Caco-2 (cell line): ENCODE measurements at regions not wholly inside any gene's neighbourhood (a gene's known extent, or its start where the extent isn't known, plus 50 kb on each side); places are given as distances from the start of the nearest gene placed in this dataset.

Experiments
- BruUV-seq: library from RNA; stranded (reverse); fragments of 400-500 nt; replicated peaks from 2 replicates; lab custom pipeline; 2021; lab: Mats Ljungman, UMichigan
- CTCF ChIA-PET: fragments of 300-600 bp; sonication (Branson Sonifier 250); formaldehyde crosslinking; loops from one replicate; lab custom pipeline; 2022; ENCODE audit warnings: antibody characterized with exemption; lab: Charles Lee
- POLR2A ChIA-PET: fragments of 300-600 bp; sonication (Branson Sonifier 250); formaldehyde crosslinking; loops from one replicate; lab custom pipeline; 2022; ENCODE audit warnings: antibody characterized with exemption; lab: Charles Lee
- DNase-seq, 2 experiments: peaks; one replicate each; pipeline versions ENCODE4 v3.0.0 to v3.0.0-alpha.2; 2020 to 2022
- H3K27me3 ChIP-seq: replicated peaks from 2 replicates; pipeline ENCODE4 v1.6.0; 2011; ENCODE audit warnings: low read length; ENCODE audit not compliant: control insufficient read depth, insufficient read depth
- H3K36me3 ChIP-seq: 2 replicates; pipeline ENCODE4 v1.5.1; 2011; ENCODE audit warnings: low read length; ENCODE audit not compliant: control insufficient read depth, insufficient read depth
- H3K4me1 ChIP-seq: fragments of 250-450 bp; sonication (Bioruptor Pico); 2 replicates; pipeline ENCODE4 v1.5.1; 2020; ENCODE audit warnings: mild to moderate bottlenecking
- H3K4me3 ChIP-seq: 2 replicates; pipeline ENCODE4 v1.5.1; 2011; ENCODE audit warnings: low read depth, mild to moderate bottlenecking, control low read depth, low read length
- H3K9me3 ChIP-seq: fragments of 250-450 bp; sonication (Bioruptor Pico); 2 replicates; pipeline ENCODE4 v1.5.1; 2020; ENCODE audit warnings: mild to moderate bottlenecking, moderate library complexity
- H3K27ac Mint-ChIP-seq: one replicate; pipeline ENCODE4 v1.8.0; 2022; ENCODE audit warnings: mixed read lengths; ENCODE audit not compliant: unreplicated experiment
- H3K27me3 Mint-ChIP-seq: one replicate; pipeline ENCODE4 v1.8.0; 2022; ENCODE audit warnings: mixed read lengths; ENCODE audit not compliant: insufficient read depth, unreplicated experiment
- H3K36me3 Mint-ChIP-seq: one replicate; pipeline ENCODE4 v1.8.0; 2022; ENCODE audit warnings: mild to moderate bottlenecking, mixed read lengths; ENCODE audit not compliant: insufficient read depth, unreplicated experiment
- H3K4me1 Mint-ChIP-seq: one replicate; pipeline ENCODE4 v1.8.0; 2022; ENCODE audit warnings: low read depth, mixed read lengths; ENCODE audit not compliant: unreplicated experiment
- H3K4me3 Mint-ChIP-seq: one replicate; pipeline ENCODE4 v1.8.0; 2022; ENCODE audit warnings: mild to moderate bottlenecking, moderate library complexity, mixed read lengths; ENCODE audit not compliant: unreplicated experiment
- H3K9me3 Mint-ChIP-seq: one replicate; pipeline ENCODE4 v1.8.0; 2022; ENCODE audit warnings: mixed read lengths; ENCODE audit not compliant: unreplicated experiment
- CTCF ChIP-seq, 2 experiments: fragments of 200-600 bp in 1 of 2; IDR thresholded peaks; 1 replicate in 1 of 2; 2 replicates in 1 of 2; pipeline versions ENCODE4 v1.5.1 to v1.8.0; 2011 to 2022; ENCODE audit warnings: antibody characterized with exemption in 1 of 2, control low read depth in 1 of 2, inconsistent platforms in 1 of 2, low read depth in 1 of 2, low read length in 1 of 2, mild to moderate bottlenecking in 1 of 2, moderate library complexity in 1 of 2; ENCODE audit not compliant: insufficient read depth in 1 of 2, severe bottlenecking in 1 of 2, unreplicated experiment in 1 of 2
- intact Hi-C: fragments of 100-400 bp; cut with micrococcal nuclease; formaldehyde crosslinking; loops from one replicate; pipeline ENCODE4 v1.10.0; 2022; ENCODE audit not compliant: unreplicated experiment

GRCh38 chr2:43097644-43098408, 128.6 kb downstream of the ZFP36L2 start:
- no peak for DNase-seq
- no peak for TF ChIP-seq CTCF (IDR thresholded peaks at IDR 0.05; ENCODE audit: insufficient read depth in 1 of 2, low read depth in 1 of 2, low read length in 1 of 2, severe bottlenecking in 1 of 2, unreplicated experiment in 1 of 2)
- Histone ChIP-seq H3K9me3 (peaks cover 6% of the 10 kb centered on the region), H3K4me1 (peaks cover under 1% of the 10 kb centered on the region; the same call in 1 of the 2 replicates), H3K4me3 (no peak overlapping the region), H3K27me3 (no peaks in the 10 kb centered on the region), H3K36me3 (no peaks in the 10 kb centered on the region)
- POLR2A ChIA-PET: no interaction called here
- intact Hi-C loops: no loop called here
- H3K9me3 Mint-ChIP-seq: peaks cover 34% of the 10 kb centered on the region
- no peak overlapping the region for H3K4me3 Mint-ChIP-seq
- no peaks in the 10 kb centered on the region for H3K4me1 Mint-ChIP-seq
- H3K36me3 Mint-ChIP-seq: peaks cover 12% of the 10 kb centered on the region
- H3K27me3 Mint-ChIP-seq: no peaks in the 10 kb centered on the region
- no TSS peak for BruUV-seq
- CTCF ChIA-PET: interaction anchor here (0.5 to 0.8 kb wide), 4 partner anchors 9 to 433 kb away, joined by 3 to 4 read pairs (median 4); no protein-coding TSS in a partner anchor
- no peak overlapping the region for H3K27ac Mint-ChIP-seq

GRCh38 chr2:43095533-43096295, 130.7 kb downstream of the ZFP36L2 start:
- no peak for TF ChIP-seq CTCF (IDR thresholded peaks at IDR 0.05; ENCODE audit: insufficient read depth in 1 of 2, low read depth in 1 of 2, low read length in 1 of 2, severe bottlenecking in 1 of 2, unreplicated experiment in 1 of 2)

GRCh38 chr2:43092520-43093179, 133.8 kb downstream of the ZFP36L2 start:
- CTCF ChIA-PET: interaction anchor here (0.5 kb wide), 1 partner anchor 14 kb away, joined by 3 read pairs; no protein-coding TSS in a partner anchor
- TF ChIP-seq CTCF (IDR thresholded peaks at IDR 0.05; ENCODE audit: insufficient read depth in 1 of 2, low read depth in 1 of 2, low read length in 1 of 2, severe bottlenecking in 1 of 2, unreplicated experiment in 1 of 2): no peak
- Histone ChIP-seq H3K4me3 (no peak overlapping the region), H3K4me1 (peaks cover 28% of the 10 kb centered on the region), H3K36me3 (no peaks in the 10 kb centered on the region), H3K27me3 (no peaks in the 10 kb centered on the region), H3K9me3 (peaks cover 17% of the 10 kb centered on the region)
- peak overlapping the region; percentile 33 for H3K27ac Mint-ChIP-seq
- H3K27me3 Mint-ChIP-seq: no peaks in the 10 kb centered on the region
- no peak overlapping the region for H3K4me3 Mint-ChIP-seq
- H3K36me3 Mint-ChIP-seq: peaks cover 16% of the 10 kb centered on the region
- POLR2A ChIA-PET: no interaction called here
- intact Hi-C loops: no loop called here
- peaks cover 34% of the 10 kb centered on the region for H3K9me3 Mint-ChIP-seq
- no peak for DNase-seq
- peaks cover 15% of the 10 kb centered on the region for H3K4me1 Mint-ChIP-seq
- no TSS peak for BruUV-seq

More at GRCh38 chr2:43095533-43096295, 130.7 kb downstream of the ZFP36L2 start:
- no TSS peak for BruUV-seq
- Mint-ChIP-seq H3K36me3 (peaks cover 15% of the 10 kb centered on the region), H3K4me3 (no peak overlapping the region), H3K27ac (no peak overlapping the region), H3K4me1 (no peaks in the 10 kb centered on the region), H3K9me3 (peaks cover 34% of the 10 kb centered on the region), H3K27me3 (no peaks in the 10 kb centered on the region)
- no peak for DNase-seq
- intact Hi-C loops: no loop called here
- Histone ChIP-seq H3K27me3 (no peaks in the 10 kb centered on the region), H3K36me3 (no peaks in the 10 kb centered on the region), H3K4me1 (peaks cover 5% of the 10 kb centered on the region; the same call in 1 of the 2 replicates), H3K4me3 (no peak overlapping the region), H3K9me3 (peaks cover 12% of the 10 kb centered on the region)
- ChIA-PET POLR2A (no interaction called here), CTCF (interaction anchor here (0.5 to 0.6 kb wide), 2 partner anchors 72 to 74 kb away, joined by 3 to 6 read pairs; no protein-coding TSS in a partner anchor)
